Fibroblast of skin of back (primary cell): ENCODE measurements at regions not wholly inside any gene's neighbourhood (a gene's known extent, or its start where the extent isn't known, plus 50 kb on each side); places are given as distances from the start of the nearest gene placed in this dataset.
"Not testable (repeated sequence)": the region's sequence is repeated elsewhere in the genome, so short reads cannot be mapped to it uniquely, and the experiment has no call there.

Experiments
- DNase-seq: peaks from one replicate; pipeline ENCODE4 v3.0.0-alpha.2; 2013

DNA sequence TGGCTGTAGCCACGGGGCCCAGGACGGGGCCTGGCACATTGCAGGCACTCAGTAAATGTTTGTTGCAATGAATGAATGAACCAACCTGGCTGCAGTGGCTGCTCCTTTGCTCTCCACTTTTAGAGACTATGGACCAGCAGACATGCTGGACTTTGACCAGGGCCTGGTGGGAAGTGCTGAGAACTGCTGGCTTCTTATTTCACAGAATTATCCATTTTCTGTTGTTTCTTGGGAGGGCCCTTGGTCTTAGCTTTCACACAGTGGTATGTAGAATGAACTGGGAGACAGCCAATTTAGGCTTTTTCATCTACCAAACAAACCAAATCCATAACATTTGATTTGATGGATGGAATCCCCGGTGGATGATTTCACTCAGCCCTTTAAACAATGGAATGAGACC, 78.0 kb upstream of the LHFPL2 start:
- peak; percentile 65 for DNase-seq

- no peak for DNase-seq
These were observed 77.4 kb upstream of the LHFPL2 start for GRCh38 chr5:78726003-78726402.

- no peak for DNase-seq
These were observed 75.5 kb upstream of the LHFPL2 start for GRCh38 chr5:78724061-78724460.

- no peak for DNase-seq
These were observed 72.4 kb upstream of the LHFPL2 start for GRCh38 chr5:78720997-78721396.

DNA sequence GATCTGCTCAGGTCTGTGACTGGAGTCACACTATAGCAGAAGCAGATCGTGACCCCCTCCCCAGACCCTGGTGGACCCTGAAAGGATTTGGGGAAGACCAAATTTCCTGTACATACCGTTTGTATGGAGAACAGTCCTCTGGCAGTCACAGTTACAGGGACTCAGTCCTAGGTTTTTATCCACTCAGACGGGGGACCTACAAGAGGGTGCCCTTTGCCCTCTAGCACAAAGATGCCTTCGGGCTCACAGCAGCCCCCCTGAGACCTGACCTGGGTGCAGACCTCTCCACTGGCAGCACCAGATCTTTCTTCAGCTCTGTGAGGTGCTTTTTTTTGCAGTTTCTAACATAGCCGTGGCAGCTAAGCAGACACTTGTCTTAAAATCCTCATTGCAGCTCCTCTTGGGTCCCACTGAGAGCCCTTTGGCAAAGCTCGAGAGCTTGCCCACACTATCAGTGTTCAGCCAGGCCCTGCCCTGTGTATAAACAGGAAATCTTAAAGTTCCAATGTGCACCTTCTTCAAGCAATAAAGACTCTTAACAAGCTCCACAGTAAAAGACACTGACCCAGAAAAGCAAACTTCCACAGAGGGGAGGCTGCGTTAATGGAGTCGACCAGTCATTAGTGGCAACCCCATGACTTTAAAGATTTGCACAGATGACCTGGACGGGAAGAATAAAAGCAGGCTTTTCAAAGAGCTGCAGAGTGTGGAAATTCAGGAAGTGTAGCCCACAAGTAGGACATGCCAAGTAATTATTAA, 71.8 kb upstream of the LHFPL2 start:
- no peak for DNase-seq

- DNase-seq = no peak
These were observed 71.1 kb upstream of the LHFPL2 start for GRCh38 chr5:78719504-78720219.

DNA sequence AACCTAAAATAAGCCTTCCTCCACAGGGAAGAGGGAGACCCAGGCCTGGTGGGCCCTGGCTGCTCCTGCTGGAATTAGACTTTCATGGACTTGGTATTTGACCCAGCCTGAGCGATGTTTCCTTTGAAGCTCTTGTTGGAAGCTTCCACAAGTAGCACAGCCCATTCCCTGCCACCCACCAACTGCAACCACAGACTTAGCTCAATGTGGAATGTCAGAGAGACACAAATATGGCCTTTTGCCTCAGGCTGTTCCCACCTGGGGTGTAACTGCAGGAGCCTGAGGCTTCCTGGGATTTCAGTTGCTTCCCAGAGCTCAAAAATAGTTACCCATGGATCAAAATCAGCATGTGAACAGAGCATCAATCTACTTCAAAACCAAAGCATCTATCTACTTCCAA, 70.3 kb upstream of the LHFPL2 start:
- DNase-seq = no peak

- peak; percentile 59 for DNase-seq
These were observed 69.4 kb upstream of the LHFPL2 start for GRCh38 chr5:78717674-78718584.

GRCh38 chr5:78716206-78716605, 67.6 kb upstream of the LHFPL2 start:
- DNase-seq = peak; percentile 76

GRCh38 chr5:78715351-78715750, 66.8 kb upstream of the LHFPL2 start:
- DNase-seq = not testable (repeated sequence)

DNA sequence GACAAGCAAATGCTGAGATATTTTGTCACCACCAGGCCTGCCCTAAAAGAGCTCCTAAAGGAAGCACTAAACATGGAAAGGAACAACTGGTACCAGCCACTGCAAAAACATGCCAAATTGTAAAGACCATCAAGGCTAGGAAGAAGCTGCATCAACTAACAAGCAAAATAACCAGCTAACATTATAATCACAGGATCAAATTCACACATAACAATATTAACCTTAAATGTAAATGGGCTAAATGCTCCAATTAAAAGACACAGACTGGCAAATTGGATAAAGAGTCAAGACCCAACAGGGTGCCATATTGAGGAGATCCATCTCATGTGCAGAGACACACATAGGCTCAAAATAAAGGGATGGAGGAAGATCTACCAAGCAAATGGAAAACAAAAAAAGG, 63.1 kb upstream of the LHFPL2 start:
- DNase-seq = not testable (repeated sequence)

- not testable (repeated sequence) for DNase-seq
These were observed 61.3 kb upstream of the LHFPL2 start for GRCh38 chr5:78709729-78710430.

- peak; percentile 84 for DNase-seq
These were observed 58.3 kb upstream of the LHFPL2 start for GRCh38 chr5:78706825-78707224.

DNA sequence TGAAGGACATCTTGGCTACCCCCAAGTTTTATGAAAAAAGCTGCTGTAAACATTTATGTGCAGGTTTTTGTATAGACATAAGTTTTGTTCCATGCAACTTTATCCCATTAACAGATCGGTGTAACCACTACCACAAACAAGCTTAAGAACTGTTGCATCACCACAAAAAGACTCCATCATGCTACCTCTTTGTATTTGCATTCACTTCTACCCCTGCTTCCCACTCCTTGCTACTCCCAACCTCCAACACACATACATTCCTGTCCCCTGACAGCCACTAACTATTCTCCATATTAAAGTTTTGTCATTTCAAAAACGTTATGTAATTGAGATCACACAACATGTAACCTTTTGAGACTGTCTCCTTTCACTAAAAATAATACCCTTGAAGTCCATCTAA, 57.8 kb upstream of the LHFPL2 start:
- peak; percentile 73 for DNase-seq

DNA sequence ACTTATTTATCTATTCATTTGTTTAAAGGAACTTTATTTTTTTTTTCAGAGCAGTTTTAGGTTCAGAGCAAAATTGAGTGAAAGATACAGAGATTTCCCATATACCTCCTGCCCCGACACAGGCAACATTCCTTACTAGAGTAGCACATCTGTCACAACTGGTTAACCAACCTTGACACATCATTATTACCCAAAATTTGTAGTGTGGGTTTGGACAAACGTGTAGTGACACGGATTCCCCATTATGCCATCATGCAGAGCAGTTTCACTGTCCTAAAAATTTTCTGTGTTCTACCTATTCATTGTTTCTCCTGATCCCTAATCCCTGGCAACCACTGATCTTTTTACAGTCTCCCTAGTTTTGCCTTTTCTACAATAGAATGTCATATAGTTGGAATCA, 57.3 kb upstream of the LHFPL2 start:
- DNase-seq = no peak

DNA sequence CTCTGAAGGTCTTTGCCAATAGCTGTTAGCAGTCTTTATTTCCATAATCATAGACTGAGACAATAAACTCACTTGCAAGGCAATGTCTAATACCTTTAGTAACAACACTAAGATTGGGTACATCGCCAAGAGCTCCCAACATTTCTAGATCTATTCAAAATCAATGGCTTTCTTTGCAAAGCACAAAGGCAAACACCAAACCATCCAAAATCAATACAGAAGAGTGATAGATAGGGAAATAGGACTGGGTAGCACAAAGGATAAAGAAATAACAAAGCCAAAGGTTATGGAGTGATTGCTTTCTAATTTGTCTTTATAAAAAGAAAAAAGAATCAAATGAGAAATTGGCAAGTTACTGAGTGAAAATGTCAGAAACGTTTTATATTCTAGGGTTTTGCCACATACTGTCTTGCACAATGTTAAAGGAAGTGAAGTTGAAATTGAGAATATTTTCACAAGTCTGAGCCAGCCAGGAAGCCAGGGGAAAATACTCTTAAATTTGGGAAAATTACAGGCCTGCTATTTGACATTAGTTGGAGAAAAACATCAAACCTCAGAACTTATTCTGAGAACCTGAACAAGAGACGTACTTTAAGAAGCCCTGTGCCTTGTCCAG, 53.3 kb upstream of the LHFPL2 start:
- no peak for DNase-seq

- peak; percentile 94 for DNase-seq
These were observed 51.1 kb upstream of the LHFPL2 start for GRCh38 chr5:78699552-78700153.

- peak; percentile 71 for DNase-seq
These were observed 49.7 kb upstream of the LHFPL2 start for GRCh38 chr5:78698191-78698791.
